ENCODE measurements at regions not wholly inside any gene's neighbourhood (a gene's known extent, or its start where the extent isn't known, plus 50 kb on each side); places are given as distances from the start of the nearest gene placed in this dataset.
A peak's percentile ranks its signal among the peaks of the same experiment; 100 is the strongest.

- no peak for TF ChIP-seq EP300 (IDR thresholded peaks at IDR 0.05)
- no peak for TF ChIP-seq CTCF (IDR thresholded peaks at IDR 0.05)
- no peak for TF ChIP-seq POLR2A (IDR thresholded peaks at IDR 0.05)
- Histone ChIP-seq H3K27ac (no peak overlapping the region), H3K27me3 (no peaks in the 10 kb centered on the region), H3K36me3 (no peaks in the 10 kb centered on the region), H3K9me3 (no peaks in the 10 kb centered on the region), H3K4me1 (ENCODE audit: insufficient read depth) (peaks cover 3% of the 10 kb centered on the region), H3K4me3 (no peak overlapping the region)
- intact Hi-C loops (cut with DNase I) = no loop called here
- WGBS, 3 donors = 15 to 31% (median 22%) methylated on average over 1 of the region's 1 CpG
- DNase-seq = no peak
Measured at GRCh38 chr19:21612403-21612872, 107.0 kb downstream of the ZNF429 start.

- WGBS, 3 donors = 14 to 29% (median 17%) methylated on average over 4 of the region's 4 CpGs
- H3K4me1 ChIP-seq (ENCODE audit: insufficient read depth) = peaks cover 3% of the 10 kb centered on the region
- intact Hi-C loops (cut with DNase I) = no loop called here
- H3K36me3 ChIP-seq = no peaks in the 10 kb centered on the region
- DNase-seq = no peak
- H3K27me3 ChIP-seq = no peaks in the 10 kb centered on the region
- TF ChIP-seq EP300 (IDR thresholded peaks at IDR 0.05) (no peak), CTCF (IDR thresholded peaks at IDR 0.05) (no peak), POLR2A (IDR thresholded peaks at IDR 0.05) (no peak)
- no peaks in the 10 kb centered on the region for H3K9me3 ChIP-seq
- no peak overlapping the region for H3K4me3 ChIP-seq
- peak overlapping the region in 1 of 2 donors; percentile 38 for H3K27ac ChIP-seq
Measured at GRCh38 chr19:21611659-21612402, 106.4 kb downstream of the ZNF429 start.

DNA sequence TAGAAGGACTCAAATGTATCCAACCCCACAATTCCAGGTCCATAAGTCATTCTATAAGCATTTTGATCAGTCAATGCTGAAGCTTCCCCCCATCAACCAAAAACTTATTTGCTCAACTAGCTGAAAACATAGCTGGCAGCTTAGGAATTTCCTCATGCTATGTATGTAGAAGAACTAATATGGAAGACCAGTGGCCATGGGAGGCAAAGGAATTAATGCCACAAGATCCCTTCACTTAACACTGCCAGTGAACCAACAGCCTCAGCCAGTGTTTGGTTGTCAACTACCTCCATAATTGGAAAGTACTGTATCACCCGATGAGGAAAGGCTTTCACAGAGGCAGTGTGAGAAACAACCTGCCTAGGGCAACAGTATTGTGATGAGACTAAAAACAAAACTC, 105.4 kb downstream of the ZNF429 start:
- TF ChIP-seq POLR2A (IDR thresholded peaks at IDR 0.05) = no peak
- no peak for TF ChIP-seq CTCF (IDR thresholded peaks at IDR 0.05)
- TF ChIP-seq EP300 (IDR thresholded peaks at IDR 0.05) = no peak
- H3K9me3 ChIP-seq = no peaks in the 10 kb centered on the region
- no peak overlapping the region for H3K4me3 ChIP-seq
- 14 to 92% (median 89%) methylated on average over 1 of the region's 1 CpG for WGBS, 3 donors
- intact Hi-C loops (cut with DNase I) = no loop called here
- no peaks in the 10 kb centered on the region for H3K27me3 ChIP-seq
- no peaks in the 10 kb centered on the region for H3K36me3 ChIP-seq
- peaks cover 3% of the 10 kb centered on the region for H3K4me1 ChIP-seq (ENCODE audit: insufficient read depth)
- no peak for DNase-seq
- no peak overlapping the region for H3K27ac ChIP-seq

- H3K9me3 ChIP-seq = no peaks in the 10 kb centered on the region
- TF ChIP-seq CTCF (IDR thresholded peaks at IDR 0.05) (no peak), EP300 (IDR thresholded peaks at IDR 0.05) (no peak), POLR2A (IDR thresholded peaks at IDR 0.05) (no peak)
- 30 to 94% (median 93%) methylated on average over 3 of the region's 3 CpGs for WGBS, 3 donors
Measured at GRCh38 chr19:21610341-21610740, 104.9 kb downstream of the ZNF429 start.

More at GRCh38 chr19:21610341-21610740, 104.9 kb downstream of the ZNF429 start:
- Histone ChIP-seq H3K36me3 (no peaks in the 10 kb centered on the region), H3K4me3 (no peak overlapping the region), H3K4me1 (ENCODE audit: insufficient read depth) (peaks cover 4% of the 10 kb centered on the region), H3K27ac (no peak overlapping the region), H3K27me3 (no peaks in the 10 kb centered on the region)
- DNase-seq = no peak
- intact Hi-C loops (cut with DNase I) = no loop called here
